ENCODE measurements at regions not wholly inside any gene's neighbourhood (a gene's known extent, or its start where the extent isn't known, plus 50 kb on each side); places are given as distances from the start of the nearest gene placed in this dataset.

DNA sequence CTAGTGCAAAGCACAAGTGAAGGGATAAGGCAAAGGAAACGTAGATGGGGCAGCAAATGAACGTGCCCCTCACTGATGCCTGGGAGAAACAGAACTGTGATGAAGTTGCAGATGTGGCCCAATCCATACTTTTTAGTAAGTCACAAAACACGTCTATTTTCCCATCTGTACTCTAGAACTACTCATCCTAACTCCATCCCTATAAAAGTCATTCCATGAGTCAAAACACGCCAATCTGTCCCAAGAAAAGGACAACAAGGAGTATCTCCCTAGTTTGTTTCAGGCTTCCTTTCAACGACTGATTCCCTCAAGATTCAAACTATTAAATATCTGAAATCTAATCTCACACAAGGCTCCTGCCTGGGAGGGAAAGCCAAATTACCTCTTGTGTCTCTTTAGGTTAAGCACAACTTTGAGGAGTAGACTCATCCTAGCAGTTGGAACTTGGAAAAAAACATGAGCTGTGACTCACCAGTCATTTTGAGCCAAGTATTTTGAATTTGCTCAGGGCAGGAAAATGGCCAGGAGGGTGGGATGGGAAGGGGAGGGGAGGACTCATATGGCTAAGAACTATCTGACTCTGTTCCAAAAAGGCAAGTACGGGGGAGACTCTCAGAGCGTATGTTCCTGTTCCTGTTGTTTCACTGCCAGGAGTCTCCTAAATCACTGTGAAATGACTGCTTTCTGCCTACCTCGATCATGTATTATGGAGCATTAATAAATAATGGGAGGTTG lies 214.5 kb upstream of the CAMK1G start:
- ATAC-seq (ENCODE audit: low FRiP score) (peak; percentile 95), DNase-seq (ENCODE audit: low spot score) (no peak)
- TF ChIP-seq, protein P1, sequence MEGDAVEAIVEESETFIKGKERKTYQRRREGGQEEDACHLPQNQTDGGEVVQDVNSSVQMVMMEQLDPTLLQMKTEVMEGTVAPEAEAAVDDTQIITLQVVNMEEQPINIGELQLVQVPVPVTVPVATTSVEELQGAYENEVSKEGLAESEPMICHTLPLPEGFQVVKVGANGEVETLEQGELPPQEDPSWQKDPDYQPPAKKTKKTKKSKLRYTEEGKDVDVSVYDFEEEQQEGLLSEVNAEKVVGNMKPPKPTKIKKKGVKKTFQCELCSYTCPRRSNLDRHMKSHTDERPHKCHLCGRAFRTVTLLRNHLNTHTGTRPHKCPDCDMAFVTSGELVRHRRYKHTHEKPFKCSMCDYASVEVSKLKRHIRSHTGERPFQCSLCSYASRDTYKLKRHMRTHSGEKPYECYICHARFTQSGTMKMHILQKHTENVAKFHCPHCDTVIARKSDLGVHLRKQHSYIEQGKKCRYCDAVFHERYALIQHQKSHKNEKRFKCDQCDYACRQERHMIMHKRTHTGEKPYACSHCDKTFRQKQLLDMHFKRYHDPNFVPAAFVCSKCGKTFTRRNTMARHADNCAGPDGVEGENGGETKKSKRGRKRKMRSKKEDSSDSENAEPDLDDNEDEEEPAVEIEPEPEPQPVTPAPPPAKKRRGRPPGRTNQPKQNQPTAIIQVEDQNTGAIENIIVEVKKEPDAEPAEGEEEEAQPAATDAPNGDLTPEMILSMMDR (IDR thresholded peaks at IDR 0.05): no peak

DNA sequence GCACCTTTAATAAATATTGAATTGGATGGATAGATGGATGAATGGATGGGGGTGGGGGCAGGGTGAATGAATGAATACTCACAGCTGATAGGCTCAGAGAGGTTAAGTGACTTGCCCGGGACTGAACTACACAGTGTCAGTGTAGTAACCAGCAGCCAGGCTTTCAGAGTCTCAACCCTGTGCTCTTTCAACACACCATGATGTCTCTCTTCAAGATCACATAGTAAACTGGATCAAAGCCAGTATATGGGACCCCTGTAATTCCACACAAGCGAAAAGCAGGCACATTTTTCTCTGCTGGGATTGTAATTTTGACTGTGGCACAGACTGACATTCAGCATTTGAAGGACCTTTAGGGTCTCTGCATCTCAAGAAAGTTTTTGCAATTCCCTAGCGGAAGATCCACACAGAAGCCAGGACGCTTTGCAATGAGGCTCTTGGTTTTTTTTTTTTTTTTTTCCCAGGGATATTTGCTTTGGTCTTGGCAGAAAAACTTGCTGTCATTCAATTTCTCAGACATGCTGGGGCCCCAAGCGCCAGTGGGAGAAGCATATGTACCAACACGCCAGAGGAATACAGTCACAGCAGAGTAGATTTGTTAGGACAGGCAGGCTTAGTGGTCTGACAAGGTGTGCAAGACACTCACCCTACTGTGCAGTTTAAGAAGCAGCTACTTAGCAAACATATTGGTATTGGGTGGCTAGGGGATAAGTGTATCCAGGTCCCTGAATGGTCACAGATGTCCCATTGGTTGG lies 213.1 kb upstream of the CAMK1G start:
- DNase-seq (ENCODE audit: low spot score): no peak
- no peak for ATAC-seq (ENCODE audit: low FRiP score)
- TF ChIP-seq, protein P1 (IDR thresholded peaks at IDR 0.05): no peak

DNA sequence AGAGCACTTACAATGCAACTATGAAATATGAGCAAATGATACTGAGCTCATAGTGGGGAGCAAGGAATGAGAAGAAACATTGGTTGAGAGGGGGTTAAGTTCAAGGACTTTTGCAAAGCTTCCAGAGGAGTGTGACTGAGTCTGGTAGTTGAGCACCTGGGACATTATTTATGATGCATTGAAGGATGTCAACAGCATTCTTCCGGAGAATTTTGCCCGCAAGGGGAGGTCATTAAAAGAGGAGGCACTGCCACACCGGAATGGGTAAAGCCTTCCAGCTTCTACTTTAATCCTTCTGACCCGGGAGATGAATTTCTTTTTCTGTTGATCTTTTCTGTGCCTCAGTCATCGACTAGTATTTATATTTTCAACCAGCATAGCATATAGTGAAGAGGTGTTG lies 208.4 kb upstream of the CAMK1G start:
- DNase-seq (ENCODE audit: low spot score): no peak
- no peak for ATAC-seq (ENCODE audit: low FRiP score)
- TF ChIP-seq, protein P1 (IDR thresholded peaks at IDR 0.05): no peak

DNA sequence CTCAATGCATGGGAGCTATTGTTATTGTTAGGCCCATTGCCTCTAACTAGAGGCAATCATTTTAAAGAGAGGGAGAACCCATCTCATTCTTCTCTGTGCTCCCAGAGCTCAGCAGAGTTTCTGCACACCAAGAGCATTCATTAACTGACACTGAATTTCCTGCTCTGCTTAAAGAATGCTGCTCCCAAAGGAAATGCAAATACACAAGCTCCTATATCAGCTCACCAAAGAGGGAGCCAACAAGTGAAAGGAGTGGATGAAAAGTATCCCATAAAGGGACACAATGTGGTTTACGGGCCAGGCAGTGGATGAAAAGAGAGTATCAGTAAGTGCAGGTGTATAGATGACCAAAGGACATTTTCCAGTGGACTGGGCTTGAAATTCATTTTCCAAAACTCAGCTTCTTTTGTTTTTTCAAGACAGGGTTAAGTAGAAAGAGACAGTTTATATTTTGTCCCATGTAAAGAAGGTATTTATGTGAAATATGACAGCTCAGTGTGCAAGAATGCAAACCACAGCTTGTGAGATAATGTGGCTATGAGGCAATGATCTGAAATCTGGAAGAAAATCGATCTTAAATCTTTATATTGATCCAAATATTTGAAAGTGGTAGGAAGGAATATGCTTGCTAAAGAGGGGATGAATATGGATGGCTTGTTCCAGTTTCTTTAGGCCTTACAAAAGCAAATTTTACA lies 207.7 kb upstream of the CAMK1G start:
- ATAC-seq (ENCODE audit: low FRiP score) (no peak), DNase-seq (ENCODE audit: low spot score) (no peak)
- TF ChIP-seq, protein P1 (IDR thresholded peaks at IDR 0.05): no peak

DNA sequence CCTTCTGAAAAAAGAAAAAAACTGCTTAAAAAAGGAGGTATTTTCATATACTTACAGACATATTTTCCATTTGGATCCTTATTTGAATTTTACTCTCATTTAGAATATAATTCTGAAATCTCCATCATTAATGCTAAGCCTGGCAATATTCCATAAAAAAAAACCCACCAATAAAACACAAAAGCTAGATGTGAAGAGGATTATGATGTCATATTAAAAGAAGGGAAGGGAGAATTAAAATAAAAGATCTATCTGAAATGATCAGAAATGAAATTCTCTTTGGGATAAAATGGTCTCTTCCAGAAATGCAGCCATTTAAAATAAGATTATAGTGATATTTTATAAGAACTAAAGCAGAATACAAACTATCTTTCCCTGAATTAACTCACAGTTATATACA lies 206.7 kb upstream of the CAMK1G start:
- ATAC-seq (ENCODE audit: low FRiP score): no peak
- TF ChIP-seq, protein P1 (IDR thresholded peaks at IDR 0.05): no peak

DNA sequence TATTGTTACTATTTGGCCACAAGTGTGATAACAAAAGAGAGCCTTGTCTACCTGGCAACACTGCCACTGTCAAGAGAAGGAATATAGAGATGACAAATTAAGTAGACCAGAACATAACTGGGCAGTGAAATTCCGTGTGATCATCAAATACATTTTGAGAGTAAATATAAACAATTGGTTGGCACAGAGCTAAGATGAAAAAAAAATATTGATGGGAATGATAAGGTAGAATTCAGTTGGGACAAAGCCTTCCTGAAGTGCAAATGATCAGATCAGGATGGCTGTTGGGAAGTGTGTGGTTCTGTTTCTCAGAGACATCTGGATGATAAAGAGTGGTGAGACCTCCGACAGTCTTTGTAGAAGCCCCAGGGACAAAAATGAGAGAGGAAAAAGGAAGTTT lies 205.5 kb upstream of the CAMK1G start:
- DNase-seq (ENCODE audit: low spot score) (no peak), ATAC-seq (ENCODE audit: low FRiP score) (no peak)
- TF ChIP-seq, protein P1 (IDR thresholded peaks at IDR 0.05): no peak

More for the DNA sequence above, 206.7 kb upstream of the CAMK1G start:
- no peak for DNase-seq (ENCODE audit: low spot score)
